ENCODE measurements at regions not wholly inside any gene's neighbourhood (a gene's known extent, or its start where the extent isn't known, plus 50 kb on each side); places are given as distances from the start of the nearest gene placed in this dataset.

DNA sequence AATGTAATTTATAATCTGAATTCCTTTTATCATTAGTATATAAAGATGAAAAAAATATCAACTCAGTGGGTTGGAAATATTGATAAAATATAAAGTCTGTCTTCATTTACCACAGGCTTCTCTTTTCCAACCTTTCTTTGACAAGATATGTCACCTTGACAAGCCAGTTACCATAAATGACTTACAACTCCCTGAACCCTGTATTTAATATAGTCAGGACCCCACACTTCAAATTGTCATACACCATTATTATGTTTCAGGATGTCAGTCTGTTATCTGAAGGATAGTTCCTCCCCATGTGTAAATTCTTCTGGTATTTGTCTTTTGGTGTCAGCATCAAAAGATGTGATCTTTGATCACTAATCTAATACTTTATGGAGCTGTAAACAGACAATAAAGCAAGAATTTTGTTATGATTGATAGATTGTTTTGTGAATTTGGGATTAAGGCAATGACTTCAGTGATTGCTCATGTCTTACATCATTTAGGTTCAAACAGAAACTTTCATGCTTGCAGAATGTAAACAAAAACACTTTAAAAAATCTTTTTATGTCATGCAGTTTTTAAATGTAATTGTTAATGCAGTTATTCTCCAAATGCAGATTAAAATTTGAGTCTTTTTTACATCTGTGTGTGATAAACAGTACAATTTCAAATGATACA, 503.5 kb upstream of the BCHE start:
- TF ChIP-seq, protein P1, sequence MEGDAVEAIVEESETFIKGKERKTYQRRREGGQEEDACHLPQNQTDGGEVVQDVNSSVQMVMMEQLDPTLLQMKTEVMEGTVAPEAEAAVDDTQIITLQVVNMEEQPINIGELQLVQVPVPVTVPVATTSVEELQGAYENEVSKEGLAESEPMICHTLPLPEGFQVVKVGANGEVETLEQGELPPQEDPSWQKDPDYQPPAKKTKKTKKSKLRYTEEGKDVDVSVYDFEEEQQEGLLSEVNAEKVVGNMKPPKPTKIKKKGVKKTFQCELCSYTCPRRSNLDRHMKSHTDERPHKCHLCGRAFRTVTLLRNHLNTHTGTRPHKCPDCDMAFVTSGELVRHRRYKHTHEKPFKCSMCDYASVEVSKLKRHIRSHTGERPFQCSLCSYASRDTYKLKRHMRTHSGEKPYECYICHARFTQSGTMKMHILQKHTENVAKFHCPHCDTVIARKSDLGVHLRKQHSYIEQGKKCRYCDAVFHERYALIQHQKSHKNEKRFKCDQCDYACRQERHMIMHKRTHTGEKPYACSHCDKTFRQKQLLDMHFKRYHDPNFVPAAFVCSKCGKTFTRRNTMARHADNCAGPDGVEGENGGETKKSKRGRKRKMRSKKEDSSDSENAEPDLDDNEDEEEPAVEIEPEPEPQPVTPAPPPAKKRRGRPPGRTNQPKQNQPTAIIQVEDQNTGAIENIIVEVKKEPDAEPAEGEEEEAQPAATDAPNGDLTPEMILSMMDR (IDR thresholded peaks at IDR 0.05): no peak
- TF ChIP-seq RAD21 (IDR thresholded peaks at IDR 0.05; ENCODE audit: low read length) (no peak), POLR2AphosphoS5 (IDR thresholded peaks at IDR 0.05; ENCODE audit: low read depth, low read length) (no peak), JUND (IDR thresholded peaks at IDR 0.05) (no peak), MXI1 (IDR thresholded peaks at IDR 0.05; ENCODE audit: low read depth, low read length) (no peak), SMC3 (IDR thresholded peaks at IDR 0.05; ENCODE audit: low read depth, low read length) (no peak), USF2 (IDR thresholded peaks at IDR 0.05; ENCODE audit: borderline replicate concordance, low read depth, low read length) (no peak)
- TF ChIP-seq, protein P2, sequence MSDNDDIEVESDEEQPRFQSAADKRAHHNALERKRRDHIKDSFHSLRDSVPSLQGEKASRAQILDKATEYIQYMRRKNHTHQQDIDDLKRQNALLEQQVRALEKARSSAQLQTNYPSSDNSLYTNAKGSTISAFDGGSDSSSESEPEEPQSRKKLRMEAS (IDR thresholded peaks at IDR 0.05; ENCODE audit: low read depth): no peak
